ENCODE measurements at regions not wholly inside any gene's neighbourhood (a gene's known extent, or its start where the extent isn't known, plus 50 kb on each side); places are given as distances from the start of the nearest gene placed in this dataset.

DNA sequence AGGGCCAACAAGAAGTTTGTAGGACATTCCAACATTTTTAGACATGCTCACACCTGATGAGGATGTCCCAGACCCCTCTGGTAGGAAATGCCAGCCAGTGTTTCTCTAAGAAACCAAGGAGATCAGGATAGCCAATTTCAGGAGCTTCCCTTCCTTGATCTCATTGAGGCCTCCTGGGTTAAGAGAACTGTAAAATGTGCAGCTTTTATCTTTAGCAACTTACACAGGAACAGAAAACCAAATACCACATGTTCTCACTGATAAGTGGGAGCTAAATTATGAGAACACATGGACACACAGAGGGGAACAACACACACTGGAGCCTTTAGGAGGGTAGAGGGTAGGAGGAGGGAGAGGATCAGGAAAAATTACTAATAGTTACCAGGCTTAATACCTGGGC lies 99.6 kb upstream of the MAP2 start:
- Histone ChIP-seq H3K9me2 (ENCODE audit: insufficient read depth) (no peaks in the 10 kb centered on the region), H3K79me2 (replicated peaks; ENCODE audit: insufficient read depth) (no peaks in the 10 kb centered on the region), H3K27ac (ENCODE audit: low read depth) (no peak overlapping the region), H3K36me3 (ENCODE audit: insufficient read depth) (no peaks in the 10 kb centered on the region), H3K4me3 (no peak overlapping the region), H3K4me1 (ENCODE audit: insufficient read depth) (no peaks in the 10 kb centered on the region; the same call in 1 of the 2 replicates), H4K20me1 (replicated peaks; ENCODE audit: insufficient read depth) (no peaks in the 10 kb centered on the region), H3F3A (replicated peaks; ENCODE audit: low read depth) (no peaks in the 10 kb centered on the region), H3K27me3 (ENCODE audit: insufficient read depth) (no peaks in the 10 kb centered on the region), H3K4me2 (no peak overlapping the region), H2AFZ (no peak overlapping the region)
- TF ChIP-seq, protein P1, sequence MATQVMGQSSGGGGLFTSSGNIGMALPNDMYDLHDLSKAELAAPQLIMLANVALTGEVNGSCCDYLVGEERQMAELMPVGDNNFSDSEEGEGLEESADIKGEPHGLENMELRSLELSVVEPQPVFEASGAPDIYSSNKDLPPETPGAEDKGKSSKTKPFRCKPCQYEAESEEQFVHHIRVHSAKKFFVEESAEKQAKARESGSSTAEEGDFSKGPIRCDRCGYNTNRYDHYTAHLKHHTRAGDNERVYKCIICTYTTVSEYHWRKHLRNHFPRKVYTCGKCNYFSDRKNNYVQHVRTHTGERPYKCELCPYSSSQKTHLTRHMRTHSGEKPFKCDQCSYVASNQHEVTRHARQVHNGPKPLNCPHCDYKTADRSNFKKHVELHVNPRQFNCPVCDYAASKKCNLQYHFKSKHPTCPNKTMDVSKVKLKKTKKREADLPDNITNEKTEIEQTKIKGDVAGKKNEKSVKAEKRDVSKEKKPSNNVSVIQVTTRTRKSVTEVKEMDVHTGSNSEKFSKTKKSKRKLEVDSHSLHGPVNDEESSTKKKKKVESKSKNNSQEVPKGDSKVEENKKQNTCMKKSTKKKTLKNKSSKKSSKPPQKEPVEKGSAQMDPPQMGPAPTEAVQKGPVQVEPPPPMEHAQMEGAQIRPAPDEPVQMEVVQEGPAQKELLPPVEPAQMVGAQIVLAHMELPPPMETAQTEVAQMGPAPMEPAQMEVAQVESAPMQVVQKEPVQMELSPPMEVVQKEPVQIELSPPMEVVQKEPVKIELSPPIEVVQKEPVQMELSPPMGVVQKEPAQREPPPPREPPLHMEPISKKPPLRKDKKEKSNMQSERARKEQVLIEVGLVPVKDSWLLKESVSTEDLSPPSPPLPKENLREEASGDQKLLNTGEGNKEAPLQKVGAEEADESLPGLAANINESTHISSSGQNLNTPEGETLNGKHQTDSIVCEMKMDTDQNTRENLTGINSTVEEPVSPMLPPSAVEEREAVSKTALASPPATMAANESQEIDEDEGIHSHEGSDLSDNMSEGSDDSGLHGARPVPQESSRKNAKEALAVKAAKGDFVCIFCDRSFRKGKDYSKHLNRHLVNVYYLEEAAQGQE (IDR thresholded peaks at IDR 0.05; ENCODE audit: unreplicated experiment) = no peak
- TF ChIP-seq CREB1 (CRISPR knock-in tag; IDR thresholded peaks at IDR 0.05; ENCODE audit: low read depth) = no peak
- TF ChIP-seq, protein P2, sequence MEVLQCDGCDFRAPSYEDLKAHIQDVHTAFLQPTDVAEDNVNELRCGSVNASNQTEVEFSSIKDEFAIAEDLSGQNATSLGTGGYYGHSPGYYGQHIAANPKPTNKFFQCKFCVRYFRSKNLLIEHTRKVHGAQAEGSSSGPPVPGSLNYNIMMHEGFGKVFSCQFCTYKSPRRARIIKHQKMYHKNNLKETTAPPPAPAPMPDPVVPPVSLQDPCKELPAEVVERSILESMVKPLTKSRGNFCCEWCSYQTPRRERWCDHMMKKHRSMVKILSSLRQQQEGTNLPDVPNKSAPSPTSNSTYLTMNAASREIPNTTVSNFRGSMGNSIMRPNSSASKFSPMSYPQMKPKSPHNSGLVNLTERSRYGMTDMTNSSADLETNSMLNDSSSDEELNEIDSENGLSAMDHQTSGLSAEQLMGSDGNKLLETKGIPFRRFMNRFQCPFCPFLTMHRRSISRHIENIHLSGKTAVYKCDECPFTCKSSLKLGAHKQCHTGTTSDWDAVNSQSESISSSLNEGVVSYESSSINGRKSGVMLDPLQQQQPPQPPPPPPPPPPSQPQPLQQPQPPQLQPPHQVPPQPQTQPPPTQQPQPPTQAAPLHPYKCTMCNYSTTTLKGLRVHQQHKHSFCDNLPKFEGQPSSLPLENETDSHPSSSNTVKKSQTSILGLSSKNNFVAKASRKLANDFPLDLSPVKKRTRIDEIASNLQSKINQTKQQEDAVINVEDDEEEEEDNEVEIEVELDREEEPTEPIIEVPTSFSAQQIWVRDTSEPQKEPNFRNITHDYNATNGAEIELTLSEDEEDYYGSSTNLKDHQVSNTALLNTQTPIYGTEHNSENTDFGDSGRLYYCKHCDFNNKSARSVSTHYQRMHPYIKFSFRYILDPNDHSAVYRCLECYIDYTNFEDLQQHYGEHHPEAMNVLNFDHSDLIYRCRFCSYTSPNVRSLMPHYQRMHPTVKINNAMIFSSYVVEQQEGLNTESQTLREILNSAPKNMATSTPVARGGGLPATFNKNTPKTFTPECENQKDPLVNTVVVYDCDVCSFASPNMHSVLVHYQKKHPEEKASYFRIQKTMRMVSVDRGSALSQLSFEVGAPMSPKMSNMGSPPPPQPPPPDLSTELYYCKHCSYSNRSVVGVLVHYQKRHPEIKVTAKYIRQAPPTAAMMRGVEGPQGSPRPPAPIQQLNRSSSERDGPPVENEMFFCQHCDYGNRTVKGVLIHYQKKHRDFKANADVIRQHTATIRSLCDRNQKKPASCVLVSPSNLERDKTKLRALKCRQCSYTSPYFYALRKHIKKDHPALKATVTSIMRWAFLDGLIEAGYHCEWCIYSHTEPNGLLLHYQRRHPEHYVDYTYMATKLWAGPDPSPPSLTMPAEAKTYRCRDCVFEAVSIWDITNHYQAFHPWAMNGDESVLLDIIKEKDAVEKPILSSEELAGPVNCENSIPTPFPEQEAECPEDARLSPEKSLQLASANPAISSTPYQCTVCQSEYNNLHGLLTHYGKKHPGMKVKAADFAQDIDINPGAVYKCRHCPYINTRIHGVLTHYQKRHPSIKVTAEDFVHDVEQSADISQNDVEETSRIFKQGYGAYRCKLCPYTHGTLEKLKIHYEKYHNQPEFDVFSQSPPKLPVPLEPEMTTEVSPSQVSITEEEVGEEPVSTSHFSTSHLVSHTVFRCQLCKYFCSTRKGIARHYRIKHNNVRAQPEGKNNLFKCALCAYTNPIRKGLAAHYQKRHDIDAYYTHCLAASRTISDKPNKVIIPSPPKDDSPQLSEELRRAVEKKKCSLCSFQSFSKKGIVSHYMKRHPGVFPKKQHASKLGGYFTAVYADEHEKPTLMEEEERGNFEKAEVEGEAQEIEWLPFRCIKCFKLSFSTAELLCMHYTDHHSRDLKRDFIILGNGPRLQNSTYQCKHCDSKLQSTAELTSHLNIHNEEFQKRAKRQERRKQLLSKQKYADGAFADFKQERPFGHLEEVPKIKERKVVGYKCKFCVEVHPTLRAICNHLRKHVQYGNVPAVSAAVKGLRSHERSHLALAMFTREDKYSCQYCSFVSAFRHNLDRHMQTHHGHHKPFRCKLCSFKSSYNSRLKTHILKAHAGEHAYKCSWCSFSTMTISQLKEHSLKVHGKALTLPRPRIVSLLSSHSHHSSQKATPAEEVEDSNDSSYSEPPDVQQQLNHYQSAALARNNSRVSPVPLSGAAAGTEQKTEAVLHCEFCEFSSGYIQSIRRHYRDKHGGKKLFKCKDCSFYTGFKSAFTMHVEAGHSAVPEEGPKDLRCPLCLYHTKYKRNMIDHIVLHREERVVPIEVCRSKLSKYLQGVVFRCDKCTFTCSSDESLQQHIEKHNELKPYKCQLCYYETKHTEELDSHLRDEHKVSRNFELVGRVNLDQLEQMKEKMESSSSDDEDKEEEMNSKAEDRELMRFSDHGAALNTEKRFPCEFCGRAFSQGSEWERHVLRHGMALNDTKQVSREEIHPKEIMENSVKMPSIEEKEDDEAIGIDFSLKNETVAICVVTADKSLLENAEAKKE (CRISPR knock-in tag; IDR thresholded peaks at IDR 0.05) = no peak
- no peak for TF ChIP-seq STAT1 (IDR thresholded peaks at IDR 0.05; ENCODE audit: unreplicated experiment)
- no peak for TF ChIP-seq JUNB (IDR thresholded peaks at IDR 0.05; ENCODE audit: unreplicated experiment)
- TF ChIP-seq, protein P3, sequence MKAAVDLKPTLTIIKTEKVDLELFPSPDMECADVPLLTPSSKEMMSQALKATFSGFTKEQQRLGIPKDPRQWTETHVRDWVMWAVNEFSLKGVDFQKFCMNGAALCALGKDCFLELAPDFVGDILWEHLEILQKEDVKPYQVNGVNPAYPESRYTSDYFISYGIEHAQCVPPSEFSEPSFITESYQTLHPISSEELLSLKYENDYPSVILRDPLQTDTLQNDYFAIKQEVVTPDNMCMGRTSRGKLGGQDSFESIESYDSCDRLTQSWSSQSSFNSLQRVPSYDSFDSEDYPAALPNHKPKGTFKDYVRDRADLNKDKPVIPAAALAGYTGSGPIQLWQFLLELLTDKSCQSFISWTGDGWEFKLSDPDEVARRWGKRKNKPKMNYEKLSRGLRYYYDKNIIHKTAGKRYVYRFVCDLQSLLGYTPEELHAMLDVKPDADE (IDR thresholded peaks at IDR 0.05) = no peak
- TF ChIP-seq NANOG (IDR thresholded peaks at IDR 0.05; ENCODE audit: borderline replicate concordance) = no peak
- no peak for TF ChIP-seq ZNF114 (CRISPR knock-in tag; IDR thresholded peaks at IDR 0.05)
- no peak for TF ChIP-seq POLR2AphosphoS5 (IDR thresholded peaks at IDR 0.05; ENCODE audit: low read depth)
- TF ChIP-seq EZH2 (IDR thresholded peaks at IDR 0.05; ENCODE audit: low read depth, unreplicated experiment) = no peak
- TF ChIP-seq ZNF331 (CRISPR knock-in tag; IDR thresholded peaks at IDR 0.05; ENCODE audit: low read depth) = no peak
- DNase-seq (ENCODE audit: low spot score) = no peak
- Mint-ChIP-seq H3K4me1 (peaks cover 15% of the 10 kb centered on the region), H3K27me3 (ENCODE audit: insufficient read depth, low read depth, poor library complexity) (peaks cover 3% of the 10 kb centered on the region), H3K36me3 (ENCODE audit: low read depth) (peaks cover 17% of the 10 kb centered on the region), H3K4me3 (no peak overlapping the region), H3K27ac (no peak overlapping the region), H3K9me3 (0 out of 3 replicates have a peak, but pooled peaks cover 5% of the 10 kb centered on the region)
- ATAC-seq = no peak
